GM12892 (cell line): ENCODE measurements at regions not wholly inside any gene's neighbourhood (a gene's known extent, or its start where the extent isn't known, plus 50 kb on each side); places are given as distances from the start of the nearest gene placed in this dataset.

Experiments used
- DNase-seq: peaks from one replicate; pipeline ENCODE4 v3.0.0; 2011; ENCODE audit not compliant: insufficient read length
- FAIRE-seq: peaks from 2 replicates; lab custom pipeline; 2011; peaks lifted over from hg19 to GRCh38; lab: Jason Lieb, UNC
- POLR2A ChIP-seq: IDR thresholded peaks from 2 replicates; pipeline ENCODE4 v1.6.1; 2011; ENCODE audit warnings: low read depth, low read length, control low read depth
- POLR2AphosphoS5 ChIP-seq: IDR thresholded peaks from 2 replicates; pipeline ENCODE4 v1.6.1; 2011; ENCODE audit warnings: low read depth, low read length, control low read depth
- TAF1 ChIP-seq: IDR thresholded peaks from 2 replicates; pipeline ENCODE4 v1.6.1; 2011; ENCODE audit warnings: low read depth, mild to moderate bottlenecking, control low read depth, low read length, borderline replicate concordance

DNA sequence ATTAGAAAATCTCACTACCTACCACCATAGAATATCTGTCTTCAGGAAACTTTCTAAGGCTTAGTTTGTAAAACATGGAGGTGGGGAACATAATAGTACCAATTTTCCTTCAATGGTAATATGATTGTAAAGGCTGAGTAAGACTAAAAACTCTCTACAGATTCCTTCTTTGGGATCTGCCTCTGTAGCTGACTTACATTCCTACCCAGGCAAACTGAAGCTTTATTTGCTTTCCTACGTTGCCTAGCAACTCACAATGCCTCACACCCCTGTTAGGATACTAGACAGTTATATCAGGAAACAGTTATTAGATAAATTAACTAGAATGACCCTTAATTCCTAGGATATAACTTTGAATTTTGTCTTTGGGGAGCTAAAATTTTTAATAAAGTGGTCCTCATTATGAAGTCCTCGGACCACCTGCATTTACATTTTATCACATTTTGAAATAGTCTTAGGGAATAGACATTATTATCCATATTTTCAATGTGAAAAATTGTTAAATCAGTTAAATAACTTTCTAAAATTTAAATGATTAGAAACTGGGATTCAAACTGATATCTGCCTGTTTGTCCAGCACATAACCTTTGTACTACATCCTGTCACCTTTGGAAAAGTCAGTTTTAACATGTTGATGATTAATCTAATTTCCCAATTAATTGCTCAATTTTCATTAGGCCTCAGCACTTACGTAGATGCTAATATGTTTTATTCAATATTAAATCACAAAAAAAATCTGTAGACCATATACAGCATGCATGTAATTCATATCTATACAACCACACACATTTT, 591.4 kb downstream of the RNF144B start:
- TF ChIP-seq TAF1, result no peak
- TF ChIP-seq POLR2AphosphoS5, result no peak
- TF ChIP-seq POLR2A, result no peak
- no peak for DNase-seq
- no peak for FAIRE-seq

DNA sequence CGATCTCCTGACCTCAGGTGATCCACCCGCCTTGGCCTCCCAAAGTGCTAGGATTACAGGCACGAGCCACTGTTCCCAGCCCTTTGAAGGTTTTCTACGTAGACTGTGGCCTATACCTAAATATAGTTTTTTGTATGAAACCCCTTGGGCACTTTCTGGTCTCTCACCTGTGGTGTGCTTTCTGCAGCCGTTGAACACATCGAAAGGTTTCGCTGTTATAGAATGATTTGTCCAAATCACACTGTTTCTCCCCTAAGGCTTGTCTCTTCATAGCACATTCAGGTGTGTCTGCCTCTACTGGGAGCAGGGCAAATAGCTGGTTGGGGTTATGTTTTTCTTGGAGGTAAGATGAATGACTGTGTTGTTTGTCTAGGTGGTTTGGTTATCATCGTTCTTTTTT, 597.9 kb downstream of the RNF144B start:
- FAIRE-seq (no peak), DNase-seq (no peak)
- TF ChIP-seq TAF1, result no peak
- TF ChIP-seq POLR2A, result no peak
- TF ChIP-seq POLR2AphosphoS5, result no peak

DNA sequence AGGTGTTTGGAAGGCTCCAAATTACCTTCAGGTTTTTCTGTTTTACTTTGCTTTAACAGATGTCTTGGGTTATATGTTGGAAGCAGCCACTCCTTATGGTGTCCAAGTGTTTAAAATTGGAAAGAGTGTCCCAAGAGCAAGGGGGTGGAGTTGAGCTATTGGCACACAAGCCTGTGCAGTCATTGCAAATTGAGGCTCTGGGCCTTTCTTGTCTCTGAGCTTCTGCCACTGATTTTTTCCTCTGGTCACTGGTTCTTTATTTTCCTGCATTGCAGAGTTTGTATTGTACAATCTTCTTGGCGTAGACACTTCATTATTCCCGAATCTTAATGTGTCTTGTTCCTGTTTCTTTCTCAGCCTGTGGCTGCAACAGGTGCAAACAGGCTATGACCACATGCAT, 598.8 kb downstream of the RNF144B start:
- no peak for DNase-seq
- FAIRE-seq, result no peak
- no peak for TF ChIP-seq POLR2A
- TF ChIP-seq TAF1, result no peak
- no peak for TF ChIP-seq POLR2AphosphoS5

DNA sequence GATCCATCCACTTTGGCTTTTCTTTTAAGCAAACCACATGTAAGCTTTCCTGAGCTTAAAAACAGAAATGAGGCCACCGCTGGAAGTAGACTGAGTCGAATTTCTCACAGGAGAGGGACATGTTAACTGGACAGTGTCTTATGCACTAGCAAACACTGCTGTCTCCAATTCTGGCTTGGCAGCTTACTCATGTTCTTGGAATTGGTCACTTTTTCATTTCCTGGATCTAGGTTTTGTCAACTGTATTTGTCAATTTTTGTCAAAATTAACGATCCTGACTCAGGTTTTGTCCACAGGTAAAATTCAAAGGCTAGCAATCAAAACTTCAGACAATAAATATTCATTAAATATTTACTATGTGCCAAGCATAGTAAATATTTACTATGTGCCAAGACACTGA, 601.5 kb downstream of the RNF144B start:
- DNase-seq, result no peak
- TF ChIP-seq TAF1 (no peak), POLR2AphosphoS5 (no peak), POLR2A (no peak)
- no peak for FAIRE-seq

DNA sequence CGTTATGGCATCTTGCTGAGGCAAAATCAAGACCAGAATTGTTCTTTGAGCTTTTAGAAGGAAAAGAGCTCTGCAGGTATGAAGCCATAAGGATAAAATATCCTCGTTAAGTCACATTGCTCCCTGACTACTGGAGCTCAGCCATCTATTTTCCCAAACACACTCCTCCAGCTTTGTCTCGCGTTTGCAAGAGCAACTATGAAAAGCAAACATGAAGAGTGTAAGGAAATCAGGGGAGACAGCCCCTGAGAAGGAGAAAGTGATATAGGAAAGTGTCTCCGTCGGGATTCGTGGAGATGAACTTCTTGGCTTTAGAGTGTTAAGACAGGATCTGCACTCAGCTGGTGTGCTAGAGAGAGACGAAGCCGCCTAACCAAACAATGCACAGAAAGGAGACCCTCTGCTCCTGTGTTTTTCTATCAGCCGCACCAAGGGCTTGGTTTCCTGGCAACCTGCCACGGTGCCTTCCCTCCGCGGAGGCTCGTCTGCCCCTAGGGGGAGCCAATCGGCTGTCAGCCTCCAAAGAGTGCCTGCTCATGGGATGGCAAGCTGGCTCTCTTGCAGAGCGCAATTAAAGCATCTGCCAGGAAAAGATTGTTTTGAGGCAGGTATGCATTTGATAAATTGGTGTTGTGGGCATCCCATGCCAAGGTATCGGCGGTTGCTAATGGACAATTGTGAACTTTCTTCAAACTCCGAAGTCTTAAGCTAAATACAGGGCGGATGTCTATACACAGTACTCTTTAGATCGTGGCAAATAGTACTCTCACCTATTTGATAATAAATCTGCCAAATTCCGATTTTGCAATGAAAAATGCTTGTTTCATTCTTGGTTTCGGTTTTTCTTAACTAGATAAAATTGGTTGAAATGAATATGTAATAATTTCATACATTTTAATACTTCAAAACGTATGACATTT, 603.2 kb downstream of the RNF144B start:
- TF ChIP-seq POLR2A, result no peak
- TF ChIP-seq TAF1, result no peak
- no peak for TF ChIP-seq POLR2AphosphoS5
- no peak for FAIRE-seq
- no peak for DNase-seq

DNA sequence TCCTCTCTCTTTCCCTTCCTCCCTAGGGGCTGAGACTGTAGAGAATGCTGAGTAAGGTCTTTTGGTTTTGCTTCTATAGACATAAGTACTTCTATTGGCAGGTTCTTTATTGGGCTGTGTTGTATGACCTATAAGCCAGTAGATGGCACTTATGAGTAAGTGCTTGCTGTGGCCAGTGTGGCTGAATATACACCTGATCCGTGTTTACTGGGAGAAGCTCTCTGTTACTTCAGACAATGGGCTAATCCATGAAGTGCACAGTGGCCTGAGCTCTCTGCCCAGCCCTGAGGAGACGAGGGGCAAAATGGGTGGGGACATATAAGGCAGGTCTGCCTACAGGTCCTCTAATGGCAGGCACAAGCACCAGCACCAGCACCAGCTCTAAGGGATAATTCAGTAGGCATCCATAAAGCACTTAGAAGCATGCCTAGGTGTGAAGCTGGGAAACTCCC, 610.3 kb downstream of the RNF144B start:
- DNase-seq (no peak), FAIRE-seq (peak; percentile 56)
- no peak for TF ChIP-seq TAF1
- no peak for TF ChIP-seq POLR2AphosphoS5
- TF ChIP-seq POLR2A, result no peak

DNA sequence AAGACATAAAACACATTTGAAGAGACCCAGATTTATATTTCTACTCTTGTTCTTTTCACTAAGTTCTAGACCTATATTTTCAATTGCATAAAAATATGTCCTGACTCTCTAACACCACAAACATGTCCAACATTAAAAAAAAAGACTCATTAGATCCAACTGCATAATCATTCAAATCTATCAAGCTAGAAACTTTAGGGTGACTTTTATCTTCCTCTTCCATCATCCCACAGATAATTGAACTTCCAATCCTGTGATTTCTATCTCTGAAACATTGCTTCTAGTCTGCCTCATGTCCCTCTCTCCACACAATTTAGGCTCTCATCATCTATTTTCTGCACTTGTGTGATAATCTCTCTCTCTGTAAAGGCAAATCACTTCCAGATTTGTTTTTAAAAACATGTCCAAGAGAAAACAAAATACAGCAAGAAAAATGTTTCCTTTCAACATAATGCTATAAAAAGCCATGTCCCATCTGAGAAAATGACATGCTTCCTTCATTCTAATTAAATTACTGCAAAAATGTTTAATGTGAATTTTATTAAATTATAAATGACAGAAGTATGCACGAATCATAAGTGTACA, 615.9 kb downstream of the RNF144B start:
- DNase-seq, result no peak
- TF ChIP-seq TAF1, result no peak
- no peak for TF ChIP-seq POLR2AphosphoS5
- no peak for TF ChIP-seq POLR2A
- no peak for FAIRE-seq

DNA sequence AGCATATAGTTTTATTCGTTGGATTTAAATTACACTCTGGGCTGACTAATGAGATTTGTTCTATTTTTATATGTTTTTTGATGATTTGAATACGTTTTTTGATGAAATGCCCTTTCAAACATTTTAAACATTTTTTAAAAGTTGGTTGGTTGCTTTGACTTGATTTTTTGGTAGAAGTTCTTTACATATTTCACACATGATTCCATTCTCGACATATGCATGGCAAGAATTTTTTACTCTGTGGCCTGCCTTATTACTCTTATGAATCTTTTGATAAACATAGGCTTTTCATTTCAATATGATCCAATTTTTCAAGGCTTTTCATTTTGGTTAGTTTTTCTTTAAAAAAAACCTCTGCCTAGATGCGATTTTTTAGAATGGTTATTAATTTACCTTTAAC, 617.0 kb downstream of the RNF144B start:
- TF ChIP-seq TAF1 (no peak), POLR2A (no peak), POLR2AphosphoS5 (no peak)
- DNase-seq (no peak), FAIRE-seq (no peak)

DNA sequence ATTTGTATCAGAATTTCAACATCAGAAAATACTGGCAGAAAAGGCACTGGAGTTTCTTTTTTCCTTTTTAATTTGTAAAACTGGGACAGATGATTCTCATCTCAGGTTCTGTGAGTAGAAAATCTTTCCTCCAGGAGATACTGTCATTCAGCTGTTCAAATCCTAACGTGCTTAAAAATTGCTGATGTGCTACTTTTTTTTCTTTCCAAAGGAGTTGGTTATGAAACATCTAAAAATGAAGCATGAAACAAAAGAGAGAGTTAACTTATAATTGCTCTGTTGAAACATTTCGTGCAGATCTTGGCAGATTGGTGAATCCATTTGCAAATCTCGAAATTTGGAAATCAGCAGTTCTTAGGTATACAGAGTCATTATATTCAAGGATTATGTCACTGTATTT, 622.6 kb downstream of the RNF144B start:
- no peak for FAIRE-seq
- TF ChIP-seq POLR2A (no peak), TAF1 (no peak), POLR2AphosphoS5 (no peak)

DNA sequence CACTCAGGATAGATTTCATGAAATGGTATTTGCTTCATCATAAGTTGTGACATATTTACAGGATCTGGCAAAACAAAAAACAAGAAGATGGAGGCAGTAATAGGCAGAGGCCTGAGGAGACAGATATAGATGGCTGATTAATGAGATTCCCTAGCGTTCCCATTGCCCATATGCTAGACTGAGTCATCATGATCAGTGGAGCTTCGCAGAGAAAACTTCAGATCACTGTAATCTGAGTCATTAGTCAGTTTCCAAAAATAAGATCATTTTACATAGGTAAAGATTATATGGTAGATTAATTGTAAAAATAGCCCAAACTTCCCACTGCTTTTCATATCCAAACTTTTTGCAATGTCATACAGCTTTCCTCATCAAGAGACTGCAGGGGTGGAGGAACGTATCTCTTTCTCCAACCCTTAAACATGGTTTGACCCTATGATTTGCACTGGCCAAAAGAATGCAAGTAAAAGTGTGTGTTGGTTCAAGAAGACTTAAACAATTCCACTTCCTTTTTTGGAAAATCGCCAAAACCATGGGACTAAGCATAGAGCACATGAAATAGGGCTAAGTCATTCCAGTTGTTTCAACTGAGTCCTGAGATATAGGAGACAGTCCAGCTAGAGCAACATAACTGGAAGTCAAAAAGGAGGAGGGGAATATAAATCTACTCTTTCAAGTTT, 626.0 kb downstream of the RNF144B start:
- TF ChIP-seq TAF1 (no peak), POLR2A (no peak), POLR2AphosphoS5 (no peak)
- DNase-seq, result no peak
- no peak for FAIRE-seq

More for the DNA sequence above, 622.6 kb downstream of the RNF144B start:
- no peak for DNase-seq

DNA sequence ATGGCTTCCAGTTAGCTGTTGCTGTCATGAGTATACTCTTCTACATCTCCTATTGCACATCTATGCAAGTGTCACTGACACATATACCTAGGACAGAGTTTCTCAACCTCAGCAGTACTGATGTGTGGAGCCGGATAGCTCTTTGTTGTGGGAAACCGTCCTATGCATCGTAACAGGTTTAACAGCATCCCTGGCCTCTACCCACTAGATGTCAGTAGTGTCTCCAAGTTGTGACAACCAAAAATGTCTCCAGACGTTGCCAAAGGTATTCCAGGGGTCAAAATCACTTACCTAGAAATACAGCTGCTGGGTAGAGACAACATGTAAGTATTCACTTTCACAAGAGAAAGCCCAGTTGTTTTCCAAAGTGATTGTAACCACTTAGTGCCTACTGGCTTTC, 637.6 kb downstream of the RNF144B start:
- FAIRE-seq (no peak), DNase-seq (no peak)
- TF ChIP-seq POLR2AphosphoS5, result no peak
- TF ChIP-seq TAF1, result no peak
- no peak for TF ChIP-seq POLR2A
